SW480 (cell line): ENCODE measurements at regions not wholly inside any gene's neighbourhood (a gene's known extent, or its start where the extent isn't known, plus 50 kb on each side); places are given as distances from the start of the nearest gene placed in this dataset.

Experiments used
- DNase-seq: peaks from one replicate; pipeline ENCODE4 v3.0.0-alpha.2; 2016; ENCODE audit warnings: low spot score

- DNase-seq = no peak
These were observed 59.4 kb upstream of the BZW1 start for GRCh38 chr2:200752332-200752731.

GRCh38 chr2:200752835-200753234, 58.9 kb upstream of the BZW1 start:
- DNase-seq = no peak

- peak; percentile 60 for DNase-seq
These were observed 54.9 kb upstream of the BZW1 start for GRCh38 chr2:200756618-200757321.

GRCh38 chr2:200757399-200757798, 54.3 kb upstream of the BZW1 start:
- DNase-seq = no peak

- no peak for DNase-seq
These were observed 53.4 kb upstream of the BZW1 start for GRCh38 chr2:200758341-200758740.

- DNase-seq = no peak
These were observed 50.4 kb upstream of the BZW1 start for GRCh38 chr2:200761266-200761665.
